ENCODE measurements at regions not wholly inside any gene's neighbourhood (a gene's known extent, or its start where the extent isn't known, plus 50 kb on each side); places are given as distances from the start of the nearest gene placed in this dataset. TPM values are rescaled to one million over a fixed set of nuclear protein-coding genes. Genes with fewer than 3 reads are reported as not detected.
A peak's percentile ranks its signal among the peaks of the same experiment; 100 is the strongest.
"Not testable (repeated sequence)": the region's sequence is repeated elsewhere in the genome, so short reads cannot be mapped to it uniquely, and the experiment has no call there.

DNA sequence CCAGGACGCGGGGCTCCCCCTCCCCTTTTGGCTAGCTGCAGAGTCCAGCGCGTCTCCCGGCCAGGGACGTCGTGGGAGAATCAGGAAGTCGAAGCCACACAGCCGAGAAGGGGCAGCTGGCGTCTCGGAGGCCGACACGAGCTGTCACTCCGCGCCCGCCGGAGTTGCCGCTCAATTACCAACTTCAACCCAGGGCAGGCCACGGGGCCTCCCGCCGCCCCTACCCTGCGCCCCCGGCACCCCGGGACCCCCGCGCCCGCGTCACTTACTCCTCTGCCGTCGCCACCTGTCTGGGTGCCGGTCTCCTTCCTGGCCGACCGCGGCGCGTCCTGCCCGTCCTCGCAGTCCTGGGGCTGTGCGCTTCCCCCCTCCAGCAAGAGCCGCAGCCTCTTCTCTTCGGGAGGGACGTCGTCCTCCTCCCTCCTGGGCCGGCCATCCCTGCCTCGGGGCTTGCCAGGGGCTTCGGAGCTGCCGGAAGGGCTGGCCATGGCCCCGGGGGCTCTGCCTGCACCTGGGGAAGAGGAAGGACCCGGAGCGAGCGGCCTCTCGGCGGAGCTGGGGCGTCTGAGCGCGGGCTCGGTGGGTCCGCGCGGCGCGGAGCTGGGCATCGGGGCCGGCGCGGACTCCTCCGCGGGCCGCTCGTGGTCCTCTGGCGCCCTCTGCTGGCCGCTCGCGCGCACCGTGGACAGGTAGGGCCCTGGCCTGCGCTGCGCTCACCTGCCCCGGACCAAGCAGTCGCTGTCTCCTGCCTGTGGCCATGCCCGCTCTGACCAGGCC is 65.6 kb upstream of the CLEC6A start:
- TF ChIP-seq CTCF (IDR thresholded peaks at IDR 0.05; ENCODE audit: low read depth, low read length) = peak; percentile 30; the same call in 1 of the 2 replicates
- H3K27ac ChIP-seq (ENCODE audit: low read depth, low read length); H3K9me3 ChIP-seq (ENCODE audit: control insufficient read depth, insufficient read depth, low read length); H3K27me3 ChIP-seq (ENCODE audit: control insufficient read depth, insufficient read depth, low read length); DNase-seq (ENCODE audit: low read depth, low spot score); POLR2A ChIA-PET: not testable (repeated sequence)
- CTCF ChIA-PET = interaction anchor here (0.6 kb wide), 1 partner anchor 278 kb away, joined by 3 read pairs; no protein-coding TSS in a partner anchor
- H3K4me3 ChIP-seq (ENCODE audit: low read depth, low read length) = peak overlapping the region; percentile 29; the same call in 1 of the 2 replicates

DNA sequence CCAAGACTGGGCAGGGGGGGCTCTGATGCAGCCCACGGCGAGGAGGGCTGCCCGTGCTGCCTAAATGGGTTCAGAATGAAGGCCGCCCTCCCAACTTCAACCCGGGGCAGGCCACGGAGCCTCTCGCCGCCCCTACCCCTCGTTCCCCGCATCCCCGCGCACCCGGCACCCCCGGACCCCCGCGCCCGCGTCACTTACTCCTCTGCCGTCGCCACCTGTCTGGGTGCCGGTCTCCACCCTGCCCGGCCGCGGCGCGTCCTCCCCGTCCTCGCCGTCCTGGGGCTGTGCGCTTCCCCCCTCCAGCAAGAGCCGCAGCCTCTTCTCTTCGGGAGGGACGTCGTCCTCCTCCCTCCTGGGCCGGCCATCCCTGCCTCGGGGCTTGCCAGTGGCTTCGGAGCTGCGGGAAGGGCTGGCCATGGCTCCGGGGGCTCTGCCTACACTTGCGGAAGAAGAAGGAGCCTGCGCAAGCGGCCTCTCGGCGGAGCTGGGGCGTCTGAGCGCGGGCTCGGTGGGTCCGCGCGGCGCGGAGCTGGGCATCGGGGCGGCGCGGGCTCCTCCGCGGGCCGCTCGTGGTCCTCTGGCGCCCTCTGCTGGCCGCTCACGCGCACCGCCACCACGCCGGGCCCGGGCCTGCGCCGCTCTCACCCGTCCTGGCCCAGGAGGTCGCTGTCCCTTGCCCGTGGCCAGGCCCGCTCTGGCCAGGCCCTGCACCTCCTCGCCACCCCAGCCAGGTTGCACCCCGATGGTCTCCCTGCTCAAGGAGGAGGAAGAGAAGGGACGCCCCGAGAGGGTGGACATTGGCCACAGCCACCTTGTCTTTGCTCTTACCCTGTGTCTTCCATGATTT is 59.3 kb upstream of the CLEC6A start:
- H3K27me3 ChIP-seq (ENCODE audit: control insufficient read depth, insufficient read depth, low read length); H3K27ac ChIP-seq (ENCODE audit: low read depth, low read length); POLR2A ChIA-PET; H3K9me3 ChIP-seq (ENCODE audit: control insufficient read depth, insufficient read depth, low read length); DNase-seq (ENCODE audit: low read depth, low spot score): not testable (repeated sequence)
- CTCF ChIA-PET = interaction anchor here (1.1 kb wide), 1 partner anchor 288 kb away, joined by 3 read pairs; no protein-coding TSS in a partner anchor
- peak; percentile 43 for TF ChIP-seq CTCF (IDR thresholded peaks at IDR 0.05; ENCODE audit: low read depth, low read length)
- peak overlapping the region; percentile 49 for H3K4me3 ChIP-seq (ENCODE audit: low read depth, low read length)

- H3K27me3 ChIP-seq (ENCODE audit: control insufficient read depth, insufficient read depth, low read length); H3K9me3 ChIP-seq (ENCODE audit: control insufficient read depth, insufficient read depth, low read length); H3K4me3 ChIP-seq (ENCODE audit: low read depth, low read length); DNase-seq (ENCODE audit: low read depth, low spot score); POLR2A ChIA-PET; CTCF ChIA-PET; H3K27ac ChIP-seq (ENCODE audit: low read depth, low read length): not testable (repeated sequence)
Measured at GRCh38 chr12:8397378-8397777, 58.4 kb upstream of the CLEC6A start.

- CTCF ChIA-PET; POLR2A ChIA-PET; DNase-seq (ENCODE audit: low read depth, low spot score); H3K27me3 ChIP-seq (ENCODE audit: control insufficient read depth, insufficient read depth, low read length); H3K27ac ChIP-seq (ENCODE audit: low read depth, low read length); H3K9me3 ChIP-seq (ENCODE audit: control insufficient read depth, insufficient read depth, low read length); H3K4me3 ChIP-seq (ENCODE audit: low read depth, low read length): not testable (repeated sequence)
Measured at GRCh38 chr12:8399496-8400034, 56.2 kb upstream of the CLEC6A start.

GRCh38 chr12:8403834-8404233 is 51.9 kb upstream of the CLEC6A start:
- H3K9me3 ChIP-seq (ENCODE audit: control insufficient read depth, insufficient read depth, low read length); DNase-seq (ENCODE audit: low read depth, low spot score); POLR2A ChIA-PET; H3K27me3 ChIP-seq (ENCODE audit: control insufficient read depth, insufficient read depth, low read length); CTCF ChIA-PET; H3K27ac ChIP-seq (ENCODE audit: low read depth, low read length); H3K4me3 ChIP-seq (ENCODE audit: low read depth, low read length): not testable (repeated sequence)

GRCh38 chr12:8404341-8404740 is 51.4 kb upstream of the CLEC6A start:
- DNase-seq (ENCODE audit: low read depth, low spot score); H3K9me3 ChIP-seq (ENCODE audit: control insufficient read depth, insufficient read depth, low read length); CTCF ChIA-PET; POLR2A ChIA-PET; H3K27ac ChIP-seq (ENCODE audit: low read depth, low read length); H3K27me3 ChIP-seq (ENCODE audit: control insufficient read depth, insufficient read depth, low read length); H3K4me3 ChIP-seq (ENCODE audit: low read depth, low read length): not testable (repeated sequence)

Small RNA genes in the stretch of these regions (small RNA-seq; reads per million reads assigned to genes)
- gene AC092745.3 (ENCODE audit: insufficient read length, low read depth) = not detected
